ENCODE measurements at regions not wholly inside any gene's neighbourhood (a gene's known extent, or its start where the extent isn't known, plus 50 kb on each side); places are given as distances from the start of the nearest gene placed in this dataset.

DNA sequence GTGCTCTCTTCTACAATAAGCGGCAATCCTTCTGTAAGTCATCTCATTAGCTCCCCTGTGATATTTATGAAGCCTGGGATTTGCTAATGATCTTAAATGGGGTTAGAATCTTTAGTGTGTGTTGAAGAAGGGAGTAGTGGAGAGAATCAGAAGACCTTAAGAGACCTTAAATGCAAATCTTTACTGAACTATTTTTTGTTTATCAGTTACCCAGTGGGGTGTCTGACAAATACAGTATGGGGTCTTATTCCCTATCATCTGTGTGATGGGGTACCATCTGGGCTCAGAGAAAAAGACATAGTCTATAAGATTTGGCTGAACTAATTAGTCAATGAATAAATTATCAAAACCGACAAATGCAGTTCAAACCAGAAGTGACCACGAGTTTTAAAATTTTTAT lies 378.4 kb upstream of the SGCD start:
- Histone ChIP-seq H3K36me3 (ENCODE audit: control insufficient read depth, insufficient read depth, low read length) (no peaks in the 10 kb centered on the region), H3K27me3 (ENCODE audit: control insufficient read depth, insufficient read depth, low read length) (no peaks in the 10 kb centered on the region), H3K4me3 (ENCODE audit: low read depth, low read length) (no peak overlapping the region)
- DNase-seq (ENCODE audit: low read depth) (no peak), FAIRE-seq (no peak)
- no peak for TF ChIP-seq CTCF (IDR thresholded peaks at IDR 0.05; ENCODE audit: insufficient read depth, low read length, severe bottlenecking)

DNA sequence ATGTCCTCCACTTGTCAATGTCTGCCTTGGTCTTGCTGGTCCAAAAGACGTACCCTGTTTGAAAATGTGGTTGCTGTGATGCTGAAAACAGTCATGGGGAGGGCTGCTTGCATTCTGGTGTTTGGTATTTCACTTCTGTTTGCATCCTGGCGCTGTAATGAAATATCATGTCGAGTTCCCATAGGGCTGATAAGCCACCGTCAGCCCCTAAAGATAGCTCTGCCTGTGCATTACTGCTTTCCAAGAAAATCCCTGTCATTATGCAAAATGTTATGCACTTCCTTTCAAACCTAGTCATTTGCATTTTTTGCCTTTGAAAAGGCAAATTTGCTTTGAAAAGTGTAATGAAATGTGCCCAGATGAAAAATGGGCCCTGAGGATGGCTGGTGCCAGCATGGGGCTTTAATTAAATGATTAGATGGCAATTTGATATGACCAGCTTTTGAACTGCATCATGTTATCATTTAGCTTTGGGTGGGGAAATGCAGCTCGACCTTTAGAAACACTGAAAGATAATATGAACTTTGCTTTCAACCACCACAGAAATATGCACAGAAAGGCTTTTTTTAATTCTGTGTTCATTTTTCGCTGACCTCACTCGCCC lies 374.4 kb upstream of the SGCD start:
- no peak overlapping the region for H3K4me3 ChIP-seq (ENCODE audit: low read depth, low read length)
- FAIRE-seq (no peak), DNase-seq (ENCODE audit: low read depth) (no peak)
- no peak for TF ChIP-seq CTCF (IDR thresholded peaks at IDR 0.05; ENCODE audit: insufficient read depth, low read length, severe bottlenecking)
- H3K36me3 ChIP-seq (ENCODE audit: control insufficient read depth, insufficient read depth, low read length) = no peaks in the 10 kb centered on the region
- H3K27me3 ChIP-seq (ENCODE audit: control insufficient read depth, insufficient read depth, low read length) = no peaks in the 10 kb centered on the region

DNA sequence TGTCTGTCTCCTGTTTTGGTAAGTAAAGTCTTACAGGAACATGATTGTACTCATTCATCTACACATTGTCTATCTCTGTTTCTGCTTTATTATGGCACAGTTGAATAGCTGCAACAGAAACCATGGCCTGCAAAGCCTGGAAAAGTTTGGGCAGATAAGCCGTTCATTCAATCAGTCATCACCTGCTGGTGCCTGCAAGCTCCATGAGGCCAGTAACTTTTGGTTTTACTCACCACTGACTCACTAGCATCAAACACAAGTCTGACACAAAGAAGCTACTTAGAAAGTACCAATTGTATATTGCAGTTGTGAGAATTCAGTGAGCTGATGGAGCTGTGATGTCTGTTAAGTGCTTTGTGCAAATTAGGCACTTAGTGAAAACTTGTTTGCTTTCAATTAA lies 373.6 kb upstream of the SGCD start:
- DNase-seq (ENCODE audit: low read depth) (no peak), FAIRE-seq (no peak)
- Histone ChIP-seq H3K36me3 (ENCODE audit: control insufficient read depth, insufficient read depth, low read length) (no peaks in the 10 kb centered on the region), H3K27me3 (ENCODE audit: control insufficient read depth, insufficient read depth, low read length) (no peaks in the 10 kb centered on the region), H3K4me3 (ENCODE audit: low read depth, low read length) (no peak overlapping the region)
- TF ChIP-seq CTCF (IDR thresholded peaks at IDR 0.05; ENCODE audit: insufficient read depth, low read length, severe bottlenecking) = no peak

GRCh38 chr5:155954701-155955445 lies 372.1 kb upstream of the SGCD start:
- FAIRE-seq (no peak), DNase-seq (ENCODE audit: low read depth) (no peak)
- no peak for TF ChIP-seq CTCF (IDR thresholded peaks at IDR 0.05; ENCODE audit: insufficient read depth, low read length, severe bottlenecking)
- H3K36me3 ChIP-seq (ENCODE audit: control insufficient read depth, insufficient read depth, low read length) = no peaks in the 10 kb centered on the region
- no peaks in the 10 kb centered on the region for H3K27me3 ChIP-seq (ENCODE audit: control insufficient read depth, insufficient read depth, low read length)
- H3K4me3 ChIP-seq (ENCODE audit: low read depth, low read length) = no peak overlapping the region

- Histone ChIP-seq H3K27me3 (ENCODE audit: control insufficient read depth, insufficient read depth, low read length) (no peaks in the 10 kb centered on the region), H3K4me3 (ENCODE audit: low read depth, low read length) (no peak overlapping the region), H3K36me3 (ENCODE audit: control insufficient read depth, insufficient read depth, low read length) (no peaks in the 10 kb centered on the region)
- DNase-seq (ENCODE audit: low read depth) (no peak), FAIRE-seq (no peak)
- TF ChIP-seq CTCF (IDR thresholded peaks at IDR 0.05; ENCODE audit: insufficient read depth, low read length, severe bottlenecking) = no peak
Observed at GRCh38 chr5:155957884-155958283, 369.1 kb upstream of the SGCD start.

All from bronchial epithelial cell (primary cell).